VCaP (cell line): ENCODE measurements at regions not wholly inside any gene's neighbourhood (a gene's known extent, or its start where the extent isn't known, plus 50 kb on each side); places are given as distances from the start of the nearest gene placed in this dataset.
A peak's percentile ranks its signal among the peaks of the same experiment; 100 is the strongest.

Experiments
- H3K27ac ChIP-seq: fragments of 450-650 bp; 2 replicates; pipeline ENCODE4 v1.5.1; 2017
- TF ChIP-seq, protein P1 (sequence below): fragments of 450-650 bp; conservative IDR thresholded peaks from 2 replicates; pipeline ENCODE4 v1.5.1; 2017; ENCODE audit warnings: mild to moderate bottlenecking, moderate library complexity

DNA sequence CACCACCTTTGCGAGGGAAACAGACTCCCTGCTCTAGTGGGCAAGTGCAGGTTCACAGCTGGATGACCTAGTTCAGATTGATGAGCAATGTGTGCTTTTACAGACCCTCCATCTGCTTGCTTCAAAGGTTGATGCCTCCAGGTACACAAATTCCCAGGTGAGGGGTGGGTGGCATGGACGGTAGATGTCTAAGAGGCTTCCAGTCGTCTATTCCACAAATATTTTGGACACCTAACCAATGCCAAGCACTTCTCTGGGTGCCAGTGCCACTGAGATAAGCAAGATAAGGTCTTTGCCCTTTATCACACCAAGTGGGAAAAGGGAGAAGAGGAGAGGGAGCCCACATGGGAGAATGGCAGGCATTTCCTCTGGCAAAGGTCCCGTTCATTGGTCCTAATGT is 316.6 kb upstream of the CDH5 start:
- TF ChIP-seq, protein P1, sequence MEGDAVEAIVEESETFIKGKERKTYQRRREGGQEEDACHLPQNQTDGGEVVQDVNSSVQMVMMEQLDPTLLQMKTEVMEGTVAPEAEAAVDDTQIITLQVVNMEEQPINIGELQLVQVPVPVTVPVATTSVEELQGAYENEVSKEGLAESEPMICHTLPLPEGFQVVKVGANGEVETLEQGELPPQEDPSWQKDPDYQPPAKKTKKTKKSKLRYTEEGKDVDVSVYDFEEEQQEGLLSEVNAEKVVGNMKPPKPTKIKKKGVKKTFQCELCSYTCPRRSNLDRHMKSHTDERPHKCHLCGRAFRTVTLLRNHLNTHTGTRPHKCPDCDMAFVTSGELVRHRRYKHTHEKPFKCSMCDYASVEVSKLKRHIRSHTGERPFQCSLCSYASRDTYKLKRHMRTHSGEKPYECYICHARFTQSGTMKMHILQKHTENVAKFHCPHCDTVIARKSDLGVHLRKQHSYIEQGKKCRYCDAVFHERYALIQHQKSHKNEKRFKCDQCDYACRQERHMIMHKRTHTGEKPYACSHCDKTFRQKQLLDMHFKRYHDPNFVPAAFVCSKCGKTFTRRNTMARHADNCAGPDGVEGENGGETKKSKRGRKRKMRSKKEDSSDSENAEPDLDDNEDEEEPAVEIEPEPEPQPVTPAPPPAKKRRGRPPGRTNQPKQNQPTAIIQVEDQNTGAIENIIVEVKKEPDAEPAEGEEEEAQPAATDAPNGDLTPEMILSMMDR, result no peak
- no peak overlapping the region for H3K27ac ChIP-seq

DNA sequence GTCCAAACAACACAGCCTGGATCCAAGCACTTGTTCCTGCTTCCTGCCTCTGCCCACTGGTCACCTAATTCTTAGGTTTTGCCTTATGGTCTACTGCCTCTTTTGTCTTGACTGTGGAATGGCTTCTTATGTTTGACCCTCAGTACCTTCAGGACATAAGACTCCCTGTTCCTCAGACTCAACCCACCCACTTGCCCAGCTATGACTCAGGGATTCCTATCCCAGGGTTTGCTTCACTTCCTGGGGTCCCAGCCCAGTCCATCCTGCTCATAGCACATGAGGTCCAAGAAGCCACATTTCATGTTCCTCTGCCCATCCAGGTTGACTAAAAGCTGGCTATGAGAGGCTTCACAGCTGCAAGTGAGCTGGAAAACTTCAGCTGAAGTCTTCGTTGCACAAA is 320.9 kb upstream of the CDH5 start:
- TF ChIP-seq, protein P1, result no peak
- peak overlapping the region; percentile 80 for H3K27ac ChIP-seq

DNA sequence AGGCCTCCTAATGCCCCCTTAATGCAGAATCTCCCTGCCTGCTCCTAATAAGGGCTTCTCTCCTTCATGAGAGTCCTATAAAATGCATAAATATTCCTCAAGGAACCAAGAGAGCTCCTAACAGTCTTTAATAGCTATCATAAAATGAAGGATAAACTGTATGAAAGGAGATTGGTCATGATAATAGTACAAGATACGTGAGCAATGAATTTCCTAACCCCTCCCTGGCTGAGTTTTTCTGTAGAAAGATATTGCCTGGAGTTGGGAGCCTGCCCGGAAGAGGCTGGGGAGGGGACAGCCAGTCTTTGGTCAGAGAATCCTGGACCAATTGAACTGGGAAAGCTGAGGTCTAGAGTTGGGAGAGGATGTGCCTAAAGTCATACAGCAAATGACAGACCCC is 321.9 kb upstream of the CDH5 start:
- TF ChIP-seq, protein P1, result no peak
- H3K27ac ChIP-seq, result peak overlapping the region; percentile 80

DNA sequence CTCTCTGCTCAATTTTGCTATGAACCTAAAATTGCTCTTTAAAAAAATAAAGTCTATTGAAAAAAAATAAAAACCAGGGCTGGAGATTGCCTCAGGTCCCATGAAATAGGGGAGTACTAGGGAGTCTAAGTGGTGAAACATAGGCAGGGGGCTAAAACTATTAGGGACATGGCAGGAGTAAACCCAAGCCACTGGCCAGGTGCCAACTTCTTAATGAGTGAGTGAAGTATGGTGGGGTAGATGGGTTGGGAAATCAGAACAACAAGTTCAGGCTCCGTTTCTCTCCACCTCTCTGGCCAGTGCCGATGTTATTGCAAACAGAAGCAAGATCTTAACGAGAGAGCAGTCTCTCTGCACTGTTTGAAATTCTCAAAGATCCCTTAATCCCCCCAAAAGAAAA is 322.4 kb upstream of the CDH5 start:
- TF ChIP-seq, protein P1, result no peak
- H3K27ac ChIP-seq, result peak overlapping the region; percentile 80

DNA sequence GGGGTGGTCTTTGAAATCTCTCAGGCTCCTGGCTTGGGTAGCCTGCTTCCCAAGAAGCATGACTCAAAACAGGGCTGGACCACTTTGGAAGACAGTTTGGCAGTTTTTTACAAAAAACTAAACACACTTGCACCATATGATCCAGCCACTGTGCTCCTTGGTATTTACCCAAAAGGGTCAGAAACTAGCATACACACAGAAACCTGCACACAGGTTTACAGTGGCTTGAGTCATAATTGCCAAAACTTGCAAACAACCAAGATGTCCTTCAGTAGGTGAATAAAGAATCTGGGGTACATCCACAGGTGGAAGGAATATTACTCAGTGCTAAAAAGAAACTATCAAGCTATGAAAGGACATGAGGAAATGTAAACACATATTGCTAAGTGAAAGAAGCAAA is 323.2 kb upstream of the CDH5 start:
- TF ChIP-seq, protein P1, result no peak
- peak overlapping the region; percentile 80 for H3K27ac ChIP-seq

DNA sequence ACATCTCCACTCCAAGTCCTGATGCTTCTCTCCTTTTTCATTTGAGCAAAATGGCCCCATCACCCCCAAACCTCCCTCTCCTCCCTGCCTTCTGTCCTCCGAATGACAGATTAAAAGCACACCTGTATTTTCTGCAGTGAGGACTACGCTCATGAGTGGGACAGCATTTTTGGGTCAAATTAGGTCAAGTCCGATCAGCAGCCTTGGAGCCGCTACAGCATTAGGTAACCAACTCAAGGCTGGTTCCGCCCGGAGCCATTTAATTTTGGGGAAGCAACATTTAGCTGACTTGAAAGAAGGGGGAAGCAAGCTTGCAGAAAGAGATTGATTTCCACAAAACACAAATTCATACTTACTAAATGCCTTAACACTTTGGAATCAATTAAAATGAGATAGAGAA is 324.1 kb upstream of the CDH5 start:
- TF ChIP-seq, protein P1, result no peak
- H3K27ac ChIP-seq, result no peak overlapping the region

DNA sequence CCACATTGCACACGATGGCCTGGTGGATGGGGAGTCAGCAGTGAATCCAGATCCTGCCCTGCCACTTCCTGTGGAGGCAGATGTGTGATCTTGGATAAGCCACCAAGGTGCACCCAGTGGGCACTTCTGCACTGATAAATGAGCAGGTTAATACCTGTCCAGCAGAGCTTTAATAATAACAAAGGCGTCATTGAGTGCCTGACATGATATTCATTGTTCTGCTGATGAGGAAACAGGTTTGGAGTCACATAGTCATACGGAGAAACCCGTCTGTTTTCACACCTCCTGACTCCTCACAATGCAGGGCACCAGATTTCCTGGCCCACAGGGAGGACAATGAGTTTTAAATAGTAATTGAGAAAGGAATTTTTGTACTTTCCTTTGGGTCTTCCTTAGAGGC is 324.6 kb upstream of the CDH5 start:
- no peak overlapping the region for H3K27ac ChIP-seq
- TF ChIP-seq, protein P1, result no peak

DNA sequence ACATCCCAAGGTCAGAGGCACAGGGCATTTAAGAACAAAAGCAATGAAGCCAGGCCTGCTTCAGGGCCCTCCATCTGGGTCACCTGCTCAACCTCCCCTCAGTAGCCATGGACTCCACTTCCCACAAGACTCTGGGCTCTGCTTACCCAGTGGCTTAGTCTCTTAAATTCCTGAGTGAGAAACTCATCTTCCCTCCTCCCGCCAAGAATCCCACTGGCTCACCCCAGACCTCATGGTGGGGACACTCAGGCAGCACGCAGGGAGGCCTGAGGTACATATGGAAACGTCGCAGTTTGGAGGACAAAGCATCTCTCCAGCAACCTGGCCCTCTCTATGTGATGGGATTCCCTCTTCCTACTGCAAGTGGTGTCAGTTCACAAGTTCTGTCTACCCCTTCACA is 326.7 kb upstream of the CDH5 start:
- no peak overlapping the region for H3K27ac ChIP-seq
- TF ChIP-seq, protein P1, result no peak
